A549 (cell line): ENCODE measurements at regions not wholly inside any gene's neighbourhood (a gene's known extent, or its start where the extent isn't known, plus 50 kb on each side); places are given as distances from the start of the nearest gene placed in this dataset.

ENCODE experiments used
- ATAC-seq, 2 experiments: fragments of 200-7000 bp in 1 of 2; fragments of >200 bp in 1 of 2; cut with Nextera tagmentation in 1 of 2; cut with Tn5 transposase in 1 of 2; 3 replicates each; pipeline versions ENCODE4 v1.8.0 to v1.9.1; 2018 to 2020; ENCODE audit warnings: mild to moderate bottlenecking in 1 of 2, moderate library complexity in 1 of 2
- CTCF ChIA-PET: fragments of 300-600 bp; sonication (Branson Sonifier 250); formaldehyde crosslinking; extraction: SDS; loops from one replicate; lab custom pipeline; 2021; ENCODE audit warnings: antibody characterized with exemption, inconsistent platforms; lab: Yijun Ruan, JAX
- POLR2A ChIA-PET: fragments of 350-600 bp; formaldehyde crosslinking; extraction: SDS; loops from one replicate; lab custom pipeline; 2021; ENCODE audit warnings: antibody characterized with exemption, inconsistent platforms; lab: Yijun Ruan, JAX
- DNase-seq, 2 experiments: peaks; one replicate each; pipeline versions ENCODE4 v3.0.0 to v3.0.0-alpha.2; 2011 to 2016; ENCODE audit warnings: low read depth in 1 of 2, low spot score in 1 of 2
- FAIRE-seq: peaks from 2 replicates; lab custom pipeline; 2011; peaks lifted over from hg19 to GRCh38; lab: Jason Lieb, UNC
- H3K27ac ChIP-seq, 2 experiments: fragments of >200 bp; sonication (Bioruptor Twin); formaldehyde crosslinking; 3 replicates each; pipeline ENCODE4 v1.5.1; 2016 to 2017
- H3K4me1 ChIP-seq: fragments of >200 bp; sonication (Bioruptor Twin); formaldehyde crosslinking; 3 replicates; pipeline ENCODE4 v1.6.1; 2016
- H3K4me2 ChIP-seq: fragments of >200 bp; sonication (Bioruptor Twin); formaldehyde crosslinking; 3 replicates; pipeline ENCODE4 v1.6.1; 2016
- H3K4me3 ChIP-seq: fragments of >200 bp; sonication (Bioruptor Twin); formaldehyde crosslinking; 3 replicates; pipeline ENCODE4 v1.5.1; 2016
- H3K9me3 ChIP-seq: fragments of >200 bp; sonication (Bioruptor Twin); formaldehyde crosslinking; 3 replicates; pipeline ENCODE4 v1.6.1; 2016
- BHLHE40 ChIP-seq: IDR thresholded peaks from 2 replicates; pipeline ENCODE4 v1.6.1; 2012; ENCODE audit warnings: low read depth, low read length, inconsistent platforms
- CBX2 ChIP-seq: fragments of 200-600 bp; sonication (generic); IDR thresholded peaks from 2 replicates; pipeline ENCODE4 v1.6.1; 2016; ENCODE audit warnings: low read depth, mild to moderate bottlenecking, borderline replicate concordance
- CTCF ChIP-seq: fragments of >200 bp; sonication (Bioruptor Twin); formaldehyde crosslinking; IDR thresholded peaks from 3 replicates; pipeline ENCODE4 v1.5.1; 2016
- EP300 ChIP-seq, 2 experiments: fragments of >200 bp; sonication (Bioruptor Twin); formaldehyde crosslinking; IDR thresholded peaks; 2 replicates in 1 of 2; 3 replicates in 1 of 2; pipeline ENCODE4 v1.6.1; 2016 to 2017
- FOXS1 ChIP-seq: fragments of 250-450 bp; sonication (Bioruptor Pico); IDR thresholded peaks from 2 replicates; pipeline ENCODE4 v1.5.0; 2020; ENCODE audit warnings: mild to moderate bottlenecking, moderate library complexity
- HDAC2 ChIP-seq: fragments of 200-600 bp; sonication (generic); IDR thresholded peaks from 2 replicates; pipeline ENCODE4 v1.6.1; 2016
- HOXB13 ChIP-seq: fragments of 250-450 bp; sonication (Bioruptor Pico); IDR thresholded peaks from 2 replicates; pipeline ENCODE4 v1.5.0; 2020; ENCODE audit warnings: low read depth, mild to moderate bottlenecking, moderate library complexity
- HOXB5 ChIP-seq: fragments of 250-450 bp; sonication (Bioruptor Pico); IDR thresholded peaks from 2 replicates; pipeline ENCODE4 v1.5.0; 2020; ENCODE audit warnings: mild to moderate bottlenecking, moderate library complexity
- JUN ChIP-seq, 2 experiments: fragments of >200 bp; sonication (Bioruptor Twin); formaldehyde crosslinking; IDR thresholded peaks; 2 replicates in 1 of 2; 3 replicates in 1 of 2; pipeline ENCODE4 v1.6.1; 2016 to 2017
- KDM1A ChIP-seq: fragments of 200-600 bp; sonication (generic); IDR thresholded peaks from 2 replicates; pipeline ENCODE4 v1.6.1; 2016; ENCODE audit warnings: low read depth, mild to moderate bottlenecking
- MAX ChIP-seq: IDR thresholded peaks from 2 replicates; pipeline ENCODE4 v1.6.1; 2012
- MAZ ChIP-seq: fragments of 150-350 bp; IDR thresholded peaks from 2 replicates; pipeline ENCODE4 v1.6.1; 2014; ENCODE audit warnings: antibody characterized with exemption, low read depth, low read length, borderline replicate concordance
- MYC ChIP-seq: IDR thresholded peaks from 2 replicates; pipeline ENCODE4 v1.6.1; 2012; ENCODE audit warnings: mild to moderate bottlenecking, inconsistent platforms, low read length, improper control_type of control experiment, borderline replicate concordance
- NFE2L2 ChIP-seq: fragments of 150-350 bp; conservative IDR thresholded peaks from 2 replicates; pipeline ENCODE4 v1.6.1; 2014; ENCODE audit warnings: low read length
- NPAS2 ChIP-seq: fragments of 250-450 bp; sonication (Bioruptor Pico); IDR thresholded peaks from 2 replicates; pipeline ENCODE4 v1.8.0; 2022; ENCODE audit warnings: mild to moderate bottlenecking, moderate library complexity, borderline replicate concordance
- NR3C1 ChIP-seq: fragments of >200 bp; sonication (Bioruptor Twin); formaldehyde crosslinking; IDR thresholded peaks from 3 replicates; pipeline ENCODE4 v1.6.1; 2017
- RFX5 ChIP-seq: fragments of 450-650 bp; IDR thresholded peaks from 2 replicates; pipeline ENCODE4 v1.7.1; 2014; ENCODE audit warnings: antibody characterized with exemption, mild to moderate bottlenecking, moderate library complexity
- RNF2 ChIP-seq: fragments of 200-600 bp; sonication (generic); IDR thresholded peaks from 2 replicates; pipeline ENCODE4 v1.6.1; 2016; ENCODE audit warnings: low read depth, mild to moderate bottlenecking, antibody characterized with exemption, moderate library complexity, borderline replicate concordance
- ZFP36 ChIP-seq: fragments of 450-650 bp; IDR thresholded peaks from 2 replicates; pipeline ENCODE4 v1.6.1; 2014; ENCODE audit warnings: borderline replicate concordance; ENCODE audit not compliant: partially characterized antibody
- ZNF302 ChIP-seq: fragments of 250-450 bp; sonication (Bioruptor Pico); IDR thresholded peaks from 2 replicates; pipeline ENCODE4 v1.9.0; 2021; ENCODE audit warnings: inconsistent platforms, mild to moderate bottlenecking, moderate library complexity
- ZSCAN20 ChIP-seq: fragments of 250-450 bp; sonication (Bioruptor Pico); IDR thresholded peaks from 2 replicates; pipeline ENCODE4 v1.8.0; 2022; ENCODE audit warnings: mild to moderate bottlenecking, moderate library complexity
- WGBS: methylation state at CpG from one replicate; pipeline ENCODE4 v1.1.6; 2017; ENCODE audit errors: missing lambda C conversion rate; 5-methylcytosine and 5-hydroxymethylcytosine counted together
- TF ChIP-seq, protein P1 (sequence below): fragments of 250-450 bp; sonication (Bioruptor Pico); IDR thresholded peaks from 2 replicates; pipeline ENCODE4 v1.5.0; 2021; ENCODE audit warnings: mild to moderate bottlenecking, moderate library complexity, borderline replicate concordance
- TF ChIP-seq, protein P2 (sequence below): IDR thresholded peaks from 2 replicates; pipeline ENCODE4 v1.6.1; 2012; ENCODE audit warnings: low read depth, borderline replicate concordance
- TF ChIP-seq, protein P3 (sequence below): fragments of 150-350 bp; IDR thresholded peaks from 2 replicates; pipeline ENCODE4 v1.6.1; 2014; ENCODE audit warnings: low read depth, mild to moderate bottlenecking, low read length

GRCh38 chr4:144873226-144873990, 224.6 kb downstream of the ANAPC10 start:
- Histone ChIP-seq H3K4me1 (0 out of 3 replicates have a peak, but pooled peaks cover 1% of the 10 kb centered on the region), H3K27ac (no peak overlapping the region), H3K4me3 (no peak overlapping the region), H3K9me3 (no peaks in the 10 kb centered on the region), H3K4me2 (no peak overlapping the region)
- DNase-seq (no peak), FAIRE-seq (no peak), ATAC-seq (no peak)
- ChIA-PET POLR2A (no interaction called here), CTCF (no interaction called here)
- WGBS: 69% methylated on average over 3 of the region's 3 CpGs
- TF ChIP-seq BHLHE40 (no peak), ZNF302 (no peak), RNF2 (no peak), HOXB13 (CRISPR knock-in tag) (no peak), MYC (no peak), JUN (IDR thresholded peaks at IDR 0.05) (no peak), FOXS1 (CRISPR knock-in tag) (no peak), HOXB5 (no peak), MAX (no peak), CBX2 (no peak), EP300 (IDR thresholded peaks at IDR 0.05) (no peak), NR3C1 (no peak), ZFP36 (no peak), ZSCAN20 (no peak), MAZ (no peak)
- TF ChIP-seq, protein P1, sequence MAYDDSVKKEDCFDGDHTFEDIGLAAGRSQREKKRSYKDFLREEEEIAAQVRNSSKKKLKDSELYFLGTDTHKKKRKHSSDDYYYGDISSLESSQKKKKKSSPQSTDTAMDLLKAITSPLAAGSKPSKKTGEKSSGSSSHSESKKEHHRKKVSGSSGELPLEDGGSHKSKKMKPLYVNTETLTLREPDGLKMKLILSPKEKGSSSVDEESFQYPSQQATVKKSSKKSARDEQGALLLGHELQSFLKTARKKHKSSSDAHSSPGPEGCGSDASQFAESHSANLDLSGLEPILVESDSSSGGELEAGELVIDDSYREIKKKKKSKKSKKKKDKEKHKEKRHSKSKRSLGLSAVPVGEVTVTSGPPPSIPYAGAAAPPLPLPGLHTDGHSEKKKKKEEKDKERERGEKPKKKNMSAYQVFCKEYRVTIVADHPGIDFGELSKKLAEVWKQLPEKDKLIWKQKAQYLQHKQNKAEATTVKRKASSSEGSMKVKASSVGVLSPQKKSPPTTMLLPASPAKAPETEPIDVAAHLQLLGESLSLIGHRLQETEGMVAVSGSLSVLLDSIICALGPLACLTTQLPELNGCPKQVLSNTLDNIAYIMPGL (CRISPR knock-in tag): no peak
- TF ChIP-seq, protein P2, sequence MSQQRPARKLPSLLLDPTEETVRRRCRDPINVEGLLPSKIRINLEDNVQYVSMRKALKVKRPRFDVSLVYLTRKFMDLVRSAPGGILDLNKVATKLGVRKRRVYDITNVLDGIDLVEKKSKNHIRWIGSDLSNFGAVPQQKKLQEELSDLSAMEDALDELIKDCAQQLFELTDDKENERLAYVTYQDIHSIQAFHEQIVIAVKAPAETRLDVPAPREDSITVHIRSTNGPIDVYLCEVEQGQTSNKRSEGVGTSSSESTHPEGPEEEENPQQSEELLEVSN: no peak

DNA sequence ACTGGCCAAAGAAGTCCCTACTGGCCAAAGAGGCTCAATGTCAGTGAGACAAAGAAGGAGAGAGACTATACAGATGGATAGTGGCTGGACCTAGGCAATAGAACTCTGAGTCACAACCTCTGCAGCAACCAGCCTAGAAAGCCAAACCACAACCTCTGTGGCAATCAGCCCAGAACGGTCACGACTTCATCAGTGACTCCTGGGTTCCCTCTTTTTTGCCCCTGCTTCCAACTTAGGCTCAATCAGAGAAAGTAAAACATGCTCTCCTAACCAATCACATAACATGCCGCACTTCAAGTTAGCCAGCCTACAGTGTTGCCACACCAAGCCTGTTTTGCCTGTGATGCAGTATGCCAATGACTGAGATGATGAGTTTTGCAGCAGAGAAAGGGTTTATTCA, 203.4 kb downstream of the ANAPC10 start:
- H3K4me3 ChIP-seq: no peak overlapping the region
- FAIRE-seq (no peak), ATAC-seq (no peak), DNase-seq (no peak)
- POLR2A ChIA-PET: no interaction called here
- no peaks in the 10 kb centered on the region for H3K4me1 ChIP-seq
- TF ChIP-seq NFE2L2 (no peak), MAZ (no peak), NR3C1 (no peak), NPAS2 (CRISPR knock-in tag) (no peak), RFX5 (no peak), RNF2 (no peak), MYC (no peak), KDM1A (no peak), CTCF (no peak), HDAC2 (no peak)
- TF ChIP-seq, protein P3, sequence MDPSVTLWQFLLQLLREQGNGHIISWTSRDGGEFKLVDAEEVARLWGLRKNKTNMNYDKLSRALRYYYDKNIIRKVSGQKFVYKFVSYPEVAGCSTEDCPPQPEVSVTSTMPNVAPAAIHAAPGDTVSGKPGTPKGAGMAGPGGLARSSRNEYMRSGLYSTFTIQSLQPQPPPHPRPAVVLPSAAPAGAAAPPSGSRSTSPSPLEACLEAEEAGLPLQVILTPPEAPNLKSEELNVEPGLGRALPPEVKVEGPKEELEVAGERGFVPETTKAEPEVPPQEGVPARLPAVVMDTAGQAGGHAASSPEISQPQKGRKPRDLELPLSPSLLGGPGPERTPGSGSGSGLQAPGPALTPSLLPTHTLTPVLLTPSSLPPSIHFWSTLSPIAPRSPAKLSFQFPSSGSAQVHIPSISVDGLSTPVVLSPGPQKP: no peak
- no peaks in the 10 kb centered on the region for H3K9me3 ChIP-seq
- WGBS: 35% methylated on average over 2 of the region's 3 CpGs
- H3K4me2 ChIP-seq: no peak overlapping the region
- CTCF ChIA-PET: no interaction called here
- H3K27ac ChIP-seq: no peak overlapping the region
